Neural cell (in vitro differentiated cells): ENCODE measurements at regions not wholly inside any gene's neighbourhood (a gene's known extent, or its start where the extent isn't known, plus 50 kb on each side); places are given as distances from the start of the nearest gene placed in this dataset.

Source experiments
- H2AFZ ChIP-seq: fragments of 200-600, 300-800 bp; sonication (generic), shearing (Covaris generic); 2 replicates; pipeline ENCODE4 v1.6.0; 2014; ENCODE audit warnings: low read depth, mild to moderate bottlenecking, antibody characterized with exemption, low read length, moderate library complexity
- H3F3A ChIP-seq: fragments of 200-600 bp; shearing (Covaris generic); 2 replicates; pipeline ENCODE4 v1.6.1; 2016; ENCODE audit warnings: mild to moderate bottlenecking, moderate library complexity, mixed read lengths, antibody characterized with exemption, low read length; ENCODE audit not compliant: insufficient read depth, poor library complexity, severe bottlenecking
- H3K27ac ChIP-seq: fragments of 200-600, 300-800 bp; sonication (generic), shearing (Covaris generic); 2 replicates; pipeline ENCODE4 v1.5.1; 2014; ENCODE audit warnings: mild to moderate bottlenecking, low read length, moderate library complexity
- H3K27me3 ChIP-seq: fragments of 300-800, 200-600 bp; sonication (generic), shearing (Covaris generic); 2 replicates; pipeline ENCODE4 v1.6.0; 2014; ENCODE audit warnings: mild to moderate bottlenecking, low read depth, low read length, moderate library complexity; ENCODE audit not compliant: insufficient read depth
- H3K36me3 ChIP-seq: fragments of 300-800, 200-600 bp; sonication (generic), shearing (Covaris generic); 2 replicates; pipeline ENCODE4 v1.5.1; 2014; ENCODE audit warnings: mild to moderate bottlenecking, antibody characterized with exemption, low read length, moderate library complexity; ENCODE audit not compliant: insufficient read depth
- H3K4me2 ChIP-seq: fragments of 300-800, 200-600 bp; sonication (generic), shearing (Covaris generic); 2 replicates; pipeline ENCODE4 v1.6.0; 2014; ENCODE audit warnings: mild to moderate bottlenecking, low read length
- H3K4me3 ChIP-seq: fragments of 300-800, 200-600 bp; sonication (generic), shearing (Covaris generic); 2 replicates; pipeline ENCODE4 v1.5.1; 2014; ENCODE audit warnings: mild to moderate bottlenecking, low read length, moderate library complexity
- H3K79me2 ChIP-seq: fragments of 200-600 bp; shearing (Covaris generic); replicated peaks from 2 replicates; pipeline ENCODE4 v1.6.0; 2014; ENCODE audit warnings: mild to moderate bottlenecking, low read length, moderate library complexity; ENCODE audit not compliant: insufficient read depth
- H3K9ac ChIP-seq: fragments of 300-800, 200-600 bp; sonication (generic), shearing (Covaris generic); 2 replicates; pipeline ENCODE4 v1.6.1; 2016; ENCODE audit warnings: mild to moderate bottlenecking, low read length, mixed read lengths
- H3K9me2 ChIP-seq: fragments of 200-600 bp; shearing (Covaris generic); 2 replicates; pipeline ENCODE4 v1.6.1; 2016; ENCODE audit warnings: mild to moderate bottlenecking, low read length, mixed read lengths; ENCODE audit not compliant: insufficient read depth
- H3K9me3 ChIP-seq: fragments of 200-600, 300-800 bp; sonication (generic), shearing (Covaris generic); 2 replicates; pipeline ENCODE4 v1.6.1; 2016; ENCODE audit warnings: mild to moderate bottlenecking, mixed run types, low read length, moderate library complexity, mixed read lengths
- H4K20me1 ChIP-seq: fragments of 200-600 bp; shearing (Covaris generic); 2 replicates; pipeline ENCODE4 v1.6.1; 2016; ENCODE audit warnings: mild to moderate bottlenecking, mixed run types; ENCODE audit not compliant: insufficient read depth
- EP300 ChIP-seq: fragments of 450-650 bp; conservative IDR thresholded peaks from 2 replicates; pipeline ENCODE4 v1.6.1; 2014; ENCODE audit warnings: antibody characterized with exemption, mild to moderate bottlenecking, moderate library complexity; ENCODE audit not compliant: poor library complexity, severe bottlenecking
- EZH2 ChIP-seq: fragments of 200-600, 300-800 bp; shearing (Covaris generic), sonication (generic); IDR thresholded peaks from 2 replicates; pipeline ENCODE4 v1.6.1; 2014; ENCODE audit warnings: antibody characterized with exemption, low read length, borderline replicate concordance, mild to moderate bottlenecking; ENCODE audit not compliant: insufficient read depth, poor library complexity, severe bottlenecking
- MXI1 ChIP-seq: fragments of 450-650 bp; conservative IDR thresholded peaks from 2 replicates; pipeline ENCODE4 v1.6.1; 2014; ENCODE audit warnings: antibody characterized with exemption, mild to moderate bottlenecking; ENCODE audit not compliant: poor library complexity, severe bottlenecking
- POLR2AphosphoS5 ChIP-seq: IDR thresholded peaks from 2 replicates; pipeline ENCODE4 v1.6.1; 2012
- RAD21 ChIP-seq: fragments of 450-650 bp; conservative IDR thresholded peaks from 2 replicates; pipeline ENCODE4 v1.6.1; 2014; ENCODE audit warnings: antibody characterized with exemption, mild to moderate bottlenecking, moderate library complexity
- REST ChIP-seq: IDR thresholded peaks from 2 replicates; pipeline ENCODE4 v1.6.1; 2012; ENCODE audit warnings: borderline replicate concordance
- SMC3 ChIP-seq: fragments of 450-650 bp; conservative IDR thresholded peaks from 2 replicates; pipeline ENCODE4 v1.6.1; 2014; ENCODE audit warnings: antibody characterized with exemption, mild to moderate bottlenecking, moderate library complexity; ENCODE audit not compliant: poor library complexity
- TAF1 ChIP-seq: IDR thresholded peaks from 2 replicates; pipeline ENCODE4 v1.6.1; 2012; ENCODE audit warnings: low read depth
- TF ChIP-seq, protein P1 (sequence below): fragments of 450-650 bp; IDR thresholded peaks from 2 replicates; pipeline ENCODE4 v1.5.1; 2014; ENCODE audit warnings: antibody characterized with exemption, mild to moderate bottlenecking, moderate library complexity; ENCODE audit not compliant: poor library complexity, severe bottlenecking

- no peak overlapping the region for H2AFZ ChIP-seq
- H3K9me2 ChIP-seq, result no peaks in the 10 kb centered on the region
- TF ChIP-seq REST, result no peak
- H3K79me2 ChIP-seq, result no peaks in the 10 kb centered on the region
- no peaks in the 10 kb centered on the region for H3K27me3 ChIP-seq
- no peaks in the 10 kb centered on the region for H3K36me3 ChIP-seq
- no peak overlapping the region for H3K4me2 ChIP-seq
- H3K9ac ChIP-seq, result no peak overlapping the region
- H3K27ac ChIP-seq, result no peak overlapping the region
- H3K4me3 ChIP-seq, result no peak overlapping the region
- H3K9me3 ChIP-seq, result no peaks in the 10 kb centered on the region
- H3F3A ChIP-seq, result no peaks in the 10 kb centered on the region
- H4K20me1 ChIP-seq, result no peaks in the 10 kb centered on the region
These were observed 506.1 kb upstream of the DCC start for GRCh38 chr18:51833850-51834249.

DNA sequence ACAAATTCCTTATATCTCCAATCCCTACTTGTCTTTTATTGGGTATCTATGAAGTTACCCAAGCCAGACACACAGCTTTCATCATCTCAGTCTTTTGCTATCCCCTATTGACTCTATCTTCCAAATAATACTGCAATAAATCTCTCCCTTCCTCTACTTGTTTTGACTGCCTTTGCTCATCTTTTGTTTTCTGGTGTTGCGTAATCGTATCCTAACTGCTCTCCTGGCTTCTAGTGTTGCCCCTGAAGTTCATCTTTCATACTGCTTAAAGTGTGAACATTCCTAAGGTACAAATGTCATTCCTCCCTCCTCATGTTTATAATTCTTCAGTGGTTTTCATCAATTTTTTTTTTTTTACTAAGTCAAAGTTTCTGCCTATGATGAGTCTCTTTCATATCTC lies 491.3 kb upstream of the DCC start:
- no peak overlapping the region for H2AFZ ChIP-seq
- no peaks in the 10 kb centered on the region for H3K27me3 ChIP-seq
- no peaks in the 10 kb centered on the region for H3F3A ChIP-seq
- H3K4me2 ChIP-seq, result no peak overlapping the region
- no peaks in the 10 kb centered on the region for H3K36me3 ChIP-seq
- no peaks in the 10 kb centered on the region for H3K79me2 ChIP-seq
- H3K27ac ChIP-seq, result no peak overlapping the region
- no peak overlapping the region for H3K9ac ChIP-seq
- no peaks in the 10 kb centered on the region for H4K20me1 ChIP-seq
- TF ChIP-seq REST, result no peak
- TF ChIP-seq EZH2, result no peak
- no peak for TF ChIP-seq EP300
- TF ChIP-seq RAD21, result no peak
- no peak for TF ChIP-seq SMC3
- TF ChIP-seq MXI1, result no peak
- TF ChIP-seq POLR2AphosphoS5, result no peak
- TF ChIP-seq, protein P1, sequence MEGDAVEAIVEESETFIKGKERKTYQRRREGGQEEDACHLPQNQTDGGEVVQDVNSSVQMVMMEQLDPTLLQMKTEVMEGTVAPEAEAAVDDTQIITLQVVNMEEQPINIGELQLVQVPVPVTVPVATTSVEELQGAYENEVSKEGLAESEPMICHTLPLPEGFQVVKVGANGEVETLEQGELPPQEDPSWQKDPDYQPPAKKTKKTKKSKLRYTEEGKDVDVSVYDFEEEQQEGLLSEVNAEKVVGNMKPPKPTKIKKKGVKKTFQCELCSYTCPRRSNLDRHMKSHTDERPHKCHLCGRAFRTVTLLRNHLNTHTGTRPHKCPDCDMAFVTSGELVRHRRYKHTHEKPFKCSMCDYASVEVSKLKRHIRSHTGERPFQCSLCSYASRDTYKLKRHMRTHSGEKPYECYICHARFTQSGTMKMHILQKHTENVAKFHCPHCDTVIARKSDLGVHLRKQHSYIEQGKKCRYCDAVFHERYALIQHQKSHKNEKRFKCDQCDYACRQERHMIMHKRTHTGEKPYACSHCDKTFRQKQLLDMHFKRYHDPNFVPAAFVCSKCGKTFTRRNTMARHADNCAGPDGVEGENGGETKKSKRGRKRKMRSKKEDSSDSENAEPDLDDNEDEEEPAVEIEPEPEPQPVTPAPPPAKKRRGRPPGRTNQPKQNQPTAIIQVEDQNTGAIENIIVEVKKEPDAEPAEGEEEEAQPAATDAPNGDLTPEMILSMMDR, result no peak
- no peak for TF ChIP-seq TAF1
- no peaks in the 10 kb centered on the region for H3K9me2 ChIP-seq
- no peaks in the 10 kb centered on the region for H3K9me3 ChIP-seq
- no peak overlapping the region for H3K4me3 ChIP-seq
